HCT116 (cell line): ENCODE measurements at regions not wholly inside any gene's neighbourhood (a gene's known extent, or its start where the extent isn't known, plus 50 kb on each side); places are given as distances from the start of the nearest gene placed in this dataset.

Experiments
- CTCF ChIP-seq, 3 experiments: fragments of 200-600 bp in 1 of 3; sonication (generic) in 1 of 3; IDR thresholded peaks in 2 of 3; conservative IDR thresholded peaks in 1 of 3; 2 replicates each; pipeline ENCODE4 v1.5.1; 2012 to 2017; ENCODE audit warnings: low read depth in 2 of 3, low read length in 2 of 3, antibody characterized with exemption in 1 of 3, borderline replicate concordance in 1 of 3, control low read depth in 1 of 3, mild to moderate bottlenecking in 1 of 3, mixed read lengths in 1 of 3, mixed run types in 1 of 3, moderate library complexity in 1 of 3; ENCODE audit not compliant: insufficient read depth in 1 of 3
- EZH2 ChIP-seq: fragments of 200-600 bp; sonication (generic); IDR thresholded peaks from 2 replicates; pipeline ENCODE4 v1.6.1; 2017; ENCODE audit warnings: antibody characterized with exemption, mixed run types
- FOSL1 ChIP-seq: IDR thresholded peaks from 2 replicates; pipeline ENCODE4 v1.6.1; 2012; ENCODE audit warnings: low read depth
- POLR2A ChIP-seq: IDR thresholded peaks from 2 replicates; pipeline ENCODE4 v1.7.0; 2011; ENCODE audit warnings: borderline replicate concordance; ENCODE audit not compliant: insufficient read depth, insufficient read length; ENCODE audit errors: extremely low read depth
- ZBTB33 ChIP-seq: IDR thresholded peaks from 2 replicates; pipeline ENCODE4 v1.6.1; 2011; ENCODE audit warnings: mild to moderate bottlenecking, low read length, moderate library complexity; ENCODE audit not compliant: insufficient replicate concordance; ENCODE audit errors: extremely low read depth

- TF ChIP-seq POLR2A = no peak
- no peak for TF ChIP-seq ZBTB33
- TF ChIP-seq CTCF (IDR thresholded peaks at IDR 0.05 in 2 of 3, conservative IDR thresholded peaks at IDR 0.05 in 1 of 3; ENCODE audit: borderline replicate concordance in 1 of 3, insufficient read depth in 1 of 3, low read depth in 2 of 3, low read length in 2 of 3) = no peak
- TF ChIP-seq FOSL1 = no peak
- TF ChIP-seq EZH2 = no peak
Observed at GRCh38 chr21:27114111-27114510, 147.2 kb upstream of the ADAMTS5 start.
